HG03469 (cell line): ENCODE measurements at regions not wholly inside any gene's neighbourhood (a gene's known extent, or its start where the extent isn't known, plus 50 kb on each side); places are given as distances from the start of the nearest gene placed in this dataset.
"Not testable (repeated sequence)": the region's sequence is repeated elsewhere in the genome, so short reads cannot be mapped to it uniquely, and the experiment has no call there.

ENCODE experiments used
- ATAC-seq: cut with Tn5 transposase; IDR thresholded peaks from one replicate; pipeline ENCODE4 v1.9.1; 2021; ENCODE audit warnings: mild to moderate bottlenecking, moderate library complexity, moderate number of reproducible peaks; ENCODE audit not compliant: unreplicated experiment

DNA sequence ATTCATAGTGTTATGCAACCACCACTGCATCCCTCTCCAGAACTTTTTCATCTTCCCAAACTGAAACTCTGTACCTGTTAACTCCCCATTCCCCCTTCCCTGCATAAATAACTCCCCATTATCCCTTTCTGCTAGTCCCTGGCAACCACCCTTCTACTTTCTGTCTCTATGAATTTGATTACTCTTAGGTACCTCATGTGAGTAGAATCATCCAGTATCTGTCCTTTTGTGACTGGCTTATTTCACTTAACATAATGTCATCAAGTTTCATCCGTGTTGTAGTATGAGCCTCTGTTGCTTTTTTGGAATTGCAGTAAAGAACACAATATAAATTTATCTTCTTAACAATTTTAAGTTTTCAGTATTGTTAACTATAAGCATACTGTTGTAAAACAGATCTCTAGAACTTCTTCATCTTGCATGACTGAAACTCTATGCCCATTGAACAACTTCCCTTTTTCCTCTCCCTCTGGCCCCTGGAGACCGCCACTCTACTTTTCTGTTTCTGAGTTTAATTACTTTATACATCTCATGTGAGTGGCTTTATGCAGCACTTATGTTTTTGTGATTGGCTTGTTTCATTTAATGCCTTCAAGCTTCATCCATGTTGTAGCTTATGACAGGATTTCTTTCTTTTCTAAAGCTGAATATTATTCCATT, 87.3 kb upstream of the ABCC4 start:
- no peak for ATAC-seq

DNA sequence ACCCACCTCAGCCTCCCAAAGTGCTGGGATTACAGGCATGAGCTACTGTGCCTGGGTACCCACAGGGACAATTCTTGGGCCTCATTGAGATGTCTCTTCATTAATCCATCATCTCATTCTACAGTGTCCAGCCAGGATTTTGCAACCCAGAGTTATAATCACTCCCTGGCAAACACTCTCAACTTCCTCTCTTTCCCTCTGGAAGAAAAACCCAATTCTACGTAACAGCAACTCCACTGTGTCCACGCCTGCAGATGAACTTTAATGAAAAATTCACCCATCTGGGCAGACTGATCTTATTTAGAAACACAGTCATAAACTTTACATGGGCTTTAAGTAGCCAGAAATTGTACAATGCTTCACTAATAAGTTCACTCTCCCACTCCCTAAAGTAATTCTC, 90.1 kb upstream of the ABCC4 start:
- ATAC-seq = no peak

DNA sequence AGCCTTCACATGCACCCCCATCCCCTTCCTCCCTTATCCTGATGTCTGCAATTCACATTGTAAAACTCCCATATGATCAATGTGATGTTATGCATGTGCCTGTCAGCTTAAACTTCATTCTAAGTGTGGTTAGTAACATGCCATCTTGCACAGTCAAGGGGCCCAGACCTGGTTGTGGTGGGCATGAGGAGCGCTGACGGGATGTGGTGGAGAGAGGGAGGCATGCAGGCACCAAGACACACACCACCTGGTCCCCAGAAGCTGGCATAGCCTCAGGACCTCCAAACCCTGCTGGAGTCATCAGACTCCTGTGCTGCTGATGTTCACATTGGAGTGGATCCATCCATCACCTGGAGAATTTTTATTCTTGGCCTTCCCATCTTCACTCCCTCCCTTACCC, 90.5 kb upstream of the ABCC4 start:
- ATAC-seq = no peak

DNA sequence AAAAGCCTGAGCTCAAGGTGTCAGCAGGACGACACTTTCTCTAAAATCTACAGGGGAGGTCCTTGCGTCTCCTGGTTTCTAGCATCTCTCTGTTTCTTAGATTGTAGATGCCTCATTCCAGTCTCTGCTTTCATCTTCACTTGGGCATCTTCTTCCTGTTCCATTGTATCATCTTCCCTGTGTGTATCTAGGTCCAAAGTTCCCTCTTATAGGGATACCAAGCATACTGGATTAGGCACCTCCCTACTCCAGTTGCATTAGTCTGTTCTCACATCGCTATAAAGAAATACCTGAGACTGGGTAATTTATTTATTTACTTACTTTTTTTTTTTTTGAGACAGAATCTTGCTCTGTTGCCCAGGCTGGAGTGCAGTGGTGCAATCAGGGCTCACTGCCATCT, 91.3 kb upstream of the ABCC4 start:
- ATAC-seq = no peak

DNA sequence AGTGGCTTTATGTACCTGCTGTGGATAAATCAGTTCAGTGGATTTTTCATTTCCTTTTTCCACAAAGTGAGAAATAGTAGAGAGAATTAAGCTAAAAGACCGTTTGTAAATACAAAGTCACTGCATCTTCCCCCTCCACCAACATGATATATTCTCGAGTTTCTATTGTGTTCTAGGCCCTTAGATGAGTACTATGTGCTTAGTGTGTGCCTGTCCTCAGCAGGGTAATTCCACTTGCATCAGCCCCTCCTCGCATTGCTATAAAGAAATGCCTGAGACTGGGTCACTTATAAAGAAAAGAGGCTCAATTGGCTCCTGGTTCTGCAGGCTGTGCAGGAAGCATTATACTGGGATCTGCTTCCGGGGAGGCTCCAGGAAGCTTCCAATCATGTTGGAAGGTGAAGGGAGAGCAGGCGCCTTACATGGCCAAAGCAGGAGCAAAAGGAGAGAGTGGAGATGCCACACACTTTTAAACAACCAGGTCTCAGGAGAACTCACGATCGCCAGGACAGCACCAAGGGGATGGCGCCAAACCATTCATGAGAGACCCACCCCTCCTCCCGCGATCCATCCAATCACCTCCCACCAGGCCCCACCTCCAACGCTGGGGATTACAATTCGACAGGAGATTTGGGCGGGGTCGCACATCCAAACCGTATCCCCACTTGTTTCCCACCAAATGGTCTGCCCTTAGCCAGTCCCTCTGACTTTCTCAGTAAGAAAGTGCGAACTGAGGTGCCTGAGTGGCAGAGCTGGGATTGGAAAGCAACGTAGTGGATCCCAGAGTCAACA, 102.3 kb upstream of the ABCC4 start:
- no peak for ATAC-seq

DNA sequence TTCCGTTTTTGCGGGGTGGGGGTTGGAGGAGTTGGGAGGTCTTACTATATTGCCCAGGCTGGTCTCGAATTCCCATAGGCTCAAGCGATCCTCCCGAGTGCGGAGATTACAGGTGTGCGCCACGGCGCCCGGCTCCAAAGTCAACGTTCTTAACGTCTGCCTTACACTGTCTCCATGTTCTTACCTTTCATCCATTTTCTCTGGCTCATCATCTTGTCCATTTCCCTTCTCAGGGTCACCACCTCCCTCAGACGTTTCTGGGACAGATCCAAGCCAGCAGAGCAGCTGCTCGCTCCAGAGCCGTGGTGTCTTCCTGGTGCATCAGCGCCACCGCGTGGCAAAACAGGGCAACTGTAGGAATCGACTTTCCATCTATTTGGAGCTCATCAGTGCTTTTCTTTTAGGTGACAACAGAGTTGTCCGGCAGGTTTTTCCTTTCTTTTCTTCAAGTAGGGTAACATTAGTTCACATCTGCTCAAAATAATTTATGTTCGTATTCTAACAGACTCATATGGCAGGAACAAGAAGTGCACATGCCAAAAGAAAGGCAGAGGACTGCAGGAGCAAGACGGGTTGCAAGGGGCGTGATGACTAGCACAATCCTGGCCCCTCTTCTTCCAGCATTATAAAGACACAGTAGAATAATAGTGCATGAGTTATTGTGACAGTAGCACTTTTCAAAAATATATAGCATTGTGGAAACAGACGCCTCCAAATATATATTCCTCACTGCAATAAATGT, 103.1 kb upstream of the ABCC4 start:
- ATAC-seq = peak; percentile 84

DNA sequence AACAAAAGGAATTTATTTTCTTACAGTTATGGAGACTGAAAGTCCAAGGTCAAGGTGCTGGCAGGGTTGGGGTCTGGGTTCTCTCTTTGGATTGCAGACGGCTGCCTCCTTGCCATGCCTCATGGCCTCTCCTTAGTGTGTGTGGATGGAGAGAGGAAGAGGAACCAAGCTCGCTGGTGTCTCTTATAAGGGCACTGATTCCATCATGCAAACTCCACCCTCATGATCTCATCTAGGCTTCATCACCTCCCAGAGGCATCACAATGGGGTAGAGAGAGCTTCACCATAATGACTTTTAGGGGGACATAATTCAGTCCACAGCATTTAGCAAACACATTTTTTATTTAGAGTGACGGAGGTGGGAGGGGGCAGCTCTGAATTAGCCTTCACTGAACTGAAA, 104.9 kb upstream of the ABCC4 start:
- ATAC-seq = no peak

GRCh38 chr13:95411428-95412040, 110.3 kb upstream of the ABCC4 start:
- no peak for ATAC-seq

DNA sequence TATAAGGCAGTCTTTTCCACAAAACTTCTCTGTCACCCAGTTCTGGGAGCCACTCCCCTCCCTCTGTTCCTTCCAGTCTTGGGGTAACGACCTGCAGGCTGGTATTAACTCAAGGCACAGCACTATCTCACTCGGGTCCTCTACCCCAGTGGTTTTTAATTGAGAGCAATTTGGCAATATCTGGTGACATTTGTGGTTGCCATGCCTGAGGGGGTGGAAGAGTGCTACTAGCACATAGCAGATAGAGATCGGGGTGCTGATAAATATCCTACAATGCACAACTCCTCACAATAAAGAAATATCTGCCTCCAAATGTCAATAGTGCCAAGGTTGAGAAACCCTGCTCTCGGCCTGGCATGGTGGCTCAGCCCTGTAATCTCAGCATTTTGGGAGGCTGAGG, 117.7 kb upstream of the ABCC4 start:
- ATAC-seq = no peak

DNA sequence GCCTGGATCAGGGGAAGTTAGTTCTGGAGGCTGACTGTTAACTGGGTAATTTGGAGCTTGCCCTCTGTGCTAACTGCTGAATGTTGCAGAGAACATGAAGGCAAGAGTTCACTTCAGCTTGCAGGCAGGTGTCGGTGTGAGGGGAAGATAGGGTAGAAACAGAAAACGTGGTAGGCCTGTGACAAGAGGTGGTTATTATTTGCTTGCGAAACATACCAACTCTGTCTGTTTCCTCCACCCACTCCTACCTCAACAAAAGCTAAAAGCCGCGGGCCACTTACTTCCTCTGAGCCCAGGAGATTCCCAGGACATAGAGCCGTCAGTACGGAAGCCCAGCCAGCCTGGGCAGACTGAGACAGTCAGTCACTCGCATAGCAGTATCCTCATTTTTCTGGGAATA, 119.2 kb upstream of the ABCC4 start:
- no peak for ATAC-seq

DNA sequence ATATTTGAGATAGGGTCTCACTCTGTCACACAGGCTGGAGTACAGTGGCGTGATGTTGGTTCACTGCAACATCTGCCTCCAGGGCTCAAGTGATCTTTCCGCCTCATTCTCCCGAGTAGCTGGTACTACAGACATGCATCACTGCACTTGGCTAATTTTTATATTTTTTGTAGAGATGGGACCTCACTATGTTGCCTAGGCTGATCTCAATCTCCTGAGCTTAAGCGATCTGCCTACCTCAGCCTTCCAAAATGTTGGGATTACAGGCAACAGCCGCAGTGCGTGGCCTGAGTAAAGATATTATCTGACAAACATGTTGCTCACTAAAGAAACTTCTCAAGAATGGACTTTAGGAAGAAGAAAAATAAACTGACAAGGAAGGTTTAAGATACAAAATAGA, 125.4 kb upstream of the ABCC4 start:
- no peak for ATAC-seq

DNA sequence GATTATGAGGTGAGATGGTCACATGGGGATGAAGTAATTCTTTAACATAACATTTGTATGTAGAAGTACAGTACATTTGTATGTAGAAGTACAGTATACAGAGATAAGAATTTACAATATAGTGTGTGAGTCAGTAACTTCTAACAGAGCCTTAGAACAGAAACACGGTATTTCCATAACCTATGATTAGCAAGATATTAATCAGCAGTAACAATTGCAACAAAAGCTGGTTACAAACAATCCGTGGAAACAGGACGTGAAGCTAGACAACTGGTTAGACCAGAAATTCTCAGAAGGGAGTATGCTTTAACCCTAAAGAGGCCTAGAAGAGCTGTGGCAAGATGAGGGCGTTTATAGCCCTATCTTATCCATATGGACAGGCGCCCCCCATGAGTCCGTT, 122.0 kb upstream of the CLDN10 start:
- ATAC-seq = not testable (repeated sequence)

GRCh38 chr13:95432141-95432540, 120.4 kb upstream of the CLDN10 start:
- no peak for ATAC-seq

- no peak for ATAC-seq
Observed at GRCh38 chr13:95433537-95433936, 119.0 kb upstream of the CLDN10 start.

DNA sequence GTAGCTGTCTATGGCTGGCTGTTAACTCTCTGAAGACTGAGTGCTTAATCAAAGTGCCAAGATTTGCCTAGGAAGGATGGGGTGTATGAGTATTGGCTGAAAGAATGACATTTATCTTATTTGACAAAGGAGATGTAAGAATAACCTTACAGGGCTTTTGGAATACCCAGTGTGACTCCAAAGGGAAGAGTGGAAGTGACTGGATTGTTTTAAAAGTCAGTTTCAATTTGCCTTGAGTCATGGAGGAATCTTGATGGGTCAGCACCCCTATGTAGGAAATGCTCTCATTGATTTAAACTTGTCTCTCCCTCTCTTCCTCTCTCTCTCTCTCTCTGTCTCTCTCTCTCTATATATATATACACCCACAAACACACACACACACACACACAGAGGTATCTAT, 118.4 kb upstream of the CLDN10 start:
- no peak for ATAC-seq

DNA sequence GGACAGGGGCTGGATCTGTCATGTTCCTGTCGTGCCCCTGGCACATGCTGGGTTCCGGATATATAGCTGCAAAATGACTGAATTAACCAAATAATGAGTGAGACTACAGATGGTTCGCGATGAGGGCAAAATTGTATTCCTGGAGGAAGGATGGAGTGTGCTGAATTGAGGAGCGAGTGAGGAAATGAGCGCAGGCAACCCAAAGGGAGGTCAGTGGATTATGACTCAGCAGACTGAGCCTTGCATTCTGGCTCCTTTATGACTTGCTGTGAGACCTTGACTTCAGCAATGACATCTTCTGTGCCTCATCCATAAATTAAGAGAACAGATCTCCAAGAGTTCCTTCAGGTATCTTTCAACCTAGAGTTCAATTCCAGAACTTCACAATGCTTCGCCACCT, 115.0 kb upstream of the CLDN10 start:
- ATAC-seq = no peak

DNA sequence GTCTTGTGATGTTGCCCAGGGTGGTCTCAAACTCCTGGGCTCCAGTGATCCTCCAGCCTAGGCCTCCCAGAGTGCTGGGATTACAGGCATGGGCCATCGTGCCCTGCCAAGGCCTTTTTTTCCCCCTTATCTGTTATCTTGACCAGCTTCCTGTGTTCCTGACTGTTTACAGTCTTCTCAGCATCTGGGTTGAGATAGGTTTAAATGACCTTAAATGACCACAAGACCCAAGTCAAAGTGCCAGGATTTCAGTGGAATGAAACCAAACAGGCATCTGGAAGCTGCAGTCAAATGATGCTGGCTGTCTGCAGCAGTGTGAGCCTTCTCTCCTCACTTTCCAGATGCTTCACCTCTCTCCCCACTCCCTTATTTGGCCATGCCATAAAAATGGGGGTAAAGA, 114.2 kb upstream of the CLDN10 start:
- no peak for ATAC-seq

DNA sequence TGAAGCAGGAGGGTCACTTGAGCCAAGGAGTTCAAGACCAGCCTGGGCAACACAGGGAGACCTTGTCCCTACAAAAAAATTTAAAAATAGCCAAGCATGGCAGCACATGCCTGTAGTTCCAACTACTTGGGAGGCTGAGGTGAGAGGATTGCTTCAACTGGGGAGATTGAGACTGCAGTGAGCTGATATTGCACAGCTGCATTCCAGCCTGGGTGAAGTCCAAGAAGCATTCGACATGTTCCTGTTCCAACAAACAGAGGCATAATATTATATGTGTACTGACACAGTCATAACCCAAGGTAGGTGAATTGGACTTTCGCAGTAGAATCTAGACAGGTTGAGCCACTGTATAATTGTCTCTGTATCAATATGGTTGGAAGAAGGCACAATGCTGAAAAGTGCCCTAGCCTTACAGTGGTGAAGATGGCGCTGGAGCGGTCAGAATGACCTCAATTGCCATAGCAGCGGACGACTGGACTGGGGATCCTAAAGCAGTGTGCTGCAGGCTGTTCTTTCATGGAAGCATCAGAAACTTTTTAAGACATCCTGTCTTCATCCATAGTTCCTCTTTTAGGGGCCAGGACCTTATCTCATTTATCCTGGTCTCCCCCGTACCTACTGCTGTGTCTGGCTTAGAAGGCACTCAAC, 112.0 kb upstream of the CLDN10 start:
- no peak for ATAC-seq

- ATAC-seq = no peak
Observed at GRCh38 chr13:95441326-95441725, 111.2 kb upstream of the CLDN10 start.

- no peak for ATAC-seq
Observed at GRCh38 chr13:95444006-95444730, 108.4 kb upstream of the CLDN10 start.
